Mesothelial cell of epicardium (in vitro differentiated cells): ENCODE measurements at regions not wholly inside any gene's neighbourhood (a gene's known extent, or its start where the extent isn't known, plus 50 kb on each side); places are given as distances from the start of the nearest gene placed in this dataset.
A peak's percentile ranks its signal among the peaks of the same experiment; 100 is the strongest.

Experiments used
- DNase-seq, 2 experiments: peaks; one replicate each; pipeline ENCODE4 v3.0.0; 2021; ENCODE audit warnings: low spot score in 2 of 2; ENCODE audit not compliant: unreplicated experiment in 2 of 2
- H3K27ac Mint-ChIP-seq: 2 replicates; pipeline ENCODE4 v1.8.0; 2021; ENCODE audit warnings: mixed read lengths
- H3K27me3 Mint-ChIP-seq: 2 replicates; pipeline ENCODE4 v1.8.0; 2021; ENCODE audit warnings: low read depth, mixed read lengths
- H3K36me3 Mint-ChIP-seq: 2 replicates; pipeline ENCODE4 v1.8.0; 2021; ENCODE audit warnings: mixed read lengths
- H3K4me1 Mint-ChIP-seq: 2 replicates; pipeline ENCODE4 v1.8.0; 2021; ENCODE audit warnings: mixed read lengths
- H3K4me3 Mint-ChIP-seq: 2 replicates; pipeline ENCODE4 v1.8.0; 2021; ENCODE audit warnings: mild to moderate bottlenecking, moderate library complexity, mixed read lengths
- H3K9me3 Mint-ChIP-seq: 2 replicates; pipeline ENCODE4 v1.8.0; 2021; ENCODE audit warnings: mixed read lengths
- TF ChIP-seq, protein P1 (sequence below): fragments of 200-600 bp; sonication (generic); IDR thresholded peaks from one replicate; pipeline ENCODE4 v1.5.0; 2021; ENCODE audit warnings: antibody characterized with exemption; ENCODE audit not compliant: unreplicated experiment

DNA sequence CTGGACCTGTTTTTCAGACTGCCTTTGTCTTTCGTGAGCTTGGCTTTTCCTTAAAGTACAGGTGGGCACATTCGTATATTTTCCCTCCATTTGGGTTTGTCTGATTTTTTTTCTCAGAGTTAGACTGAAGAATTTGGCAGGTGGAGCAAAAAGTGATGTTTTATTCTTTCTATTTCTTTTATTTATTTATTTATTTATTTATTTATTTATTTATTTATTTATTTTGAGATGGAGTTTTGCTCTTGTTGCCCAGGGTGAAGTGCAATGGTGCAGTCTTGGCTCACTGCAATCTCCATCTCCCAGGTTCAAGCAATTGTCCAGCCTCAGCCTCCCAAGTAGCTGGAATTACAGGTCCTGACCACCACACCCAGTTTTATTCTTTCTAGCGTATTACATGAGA lies 1805.1 kb upstream of the WWC1 start:
- no peak for DNase-seq
- H3K27me3 Mint-ChIP-seq, result no peaks in the 10 kb centered on the region
- no peak overlapping the region for H3K4me3 Mint-ChIP-seq
- H3K27ac Mint-ChIP-seq, result no peak overlapping the region
- TF ChIP-seq, protein P1, sequence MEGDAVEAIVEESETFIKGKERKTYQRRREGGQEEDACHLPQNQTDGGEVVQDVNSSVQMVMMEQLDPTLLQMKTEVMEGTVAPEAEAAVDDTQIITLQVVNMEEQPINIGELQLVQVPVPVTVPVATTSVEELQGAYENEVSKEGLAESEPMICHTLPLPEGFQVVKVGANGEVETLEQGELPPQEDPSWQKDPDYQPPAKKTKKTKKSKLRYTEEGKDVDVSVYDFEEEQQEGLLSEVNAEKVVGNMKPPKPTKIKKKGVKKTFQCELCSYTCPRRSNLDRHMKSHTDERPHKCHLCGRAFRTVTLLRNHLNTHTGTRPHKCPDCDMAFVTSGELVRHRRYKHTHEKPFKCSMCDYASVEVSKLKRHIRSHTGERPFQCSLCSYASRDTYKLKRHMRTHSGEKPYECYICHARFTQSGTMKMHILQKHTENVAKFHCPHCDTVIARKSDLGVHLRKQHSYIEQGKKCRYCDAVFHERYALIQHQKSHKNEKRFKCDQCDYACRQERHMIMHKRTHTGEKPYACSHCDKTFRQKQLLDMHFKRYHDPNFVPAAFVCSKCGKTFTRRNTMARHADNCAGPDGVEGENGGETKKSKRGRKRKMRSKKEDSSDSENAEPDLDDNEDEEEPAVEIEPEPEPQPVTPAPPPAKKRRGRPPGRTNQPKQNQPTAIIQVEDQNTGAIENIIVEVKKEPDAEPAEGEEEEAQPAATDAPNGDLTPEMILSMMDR, result no peak
- H3K4me1 Mint-ChIP-seq, result peaks cover 22% of the 10 kb centered on the region
- H3K36me3 Mint-ChIP-seq, result peaks cover 12% of the 10 kb centered on the region
- H3K9me3 Mint-ChIP-seq, result peaks cover 23% of the 10 kb centered on the region

DNA sequence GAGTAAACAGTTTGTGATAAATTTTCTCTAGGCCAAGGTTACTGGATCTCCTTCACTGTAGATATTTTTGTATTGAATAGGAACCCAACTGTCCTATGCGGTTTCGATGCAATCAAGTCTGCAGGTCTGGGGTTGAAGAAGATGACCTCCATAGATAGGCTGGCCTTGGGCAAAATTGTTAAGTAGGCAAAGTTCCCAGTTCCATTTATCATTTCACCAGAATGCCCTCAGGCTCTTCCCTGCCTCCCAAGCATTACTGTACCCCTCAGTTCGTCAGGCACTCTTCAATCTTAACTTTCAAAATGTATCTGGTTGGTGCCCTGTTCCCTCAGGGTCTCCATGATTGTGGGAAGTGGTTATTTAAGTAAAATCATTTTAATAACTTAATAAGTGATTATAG lies 1802.9 kb upstream of the WWC1 start:
- Mint-ChIP-seq H3K36me3 (peaks cover 5% of the 10 kb centered on the region), H3K4me3 (no peak overlapping the region), H3K9me3 (peaks cover 9% of the 10 kb centered on the region), H3K27ac (no peak overlapping the region), H3K4me1 (peaks cover 22% of the 10 kb centered on the region), H3K27me3 (no peaks in the 10 kb centered on the region)
- TF ChIP-seq, protein P1, result no peak
- DNase-seq, result no peak

DNA sequence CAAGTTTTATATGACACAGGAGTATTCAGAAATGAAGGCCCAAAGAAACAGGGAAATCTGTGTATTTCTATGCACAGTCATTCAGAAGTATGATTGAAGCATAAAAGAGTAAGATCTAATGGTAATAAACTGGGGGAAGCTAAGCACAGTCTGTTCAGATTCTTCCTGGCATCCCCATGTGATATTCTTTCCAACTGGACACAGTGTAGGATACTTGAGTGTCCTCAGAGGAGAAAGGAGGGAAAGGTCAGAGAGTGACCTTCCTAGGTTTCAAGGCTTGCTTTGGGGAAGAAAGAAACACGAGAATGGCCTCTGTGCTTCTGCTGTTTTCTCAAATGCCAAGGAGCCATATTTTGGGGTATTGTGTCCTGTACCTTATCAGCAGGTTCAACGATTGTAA lies 1798.4 kb upstream of the WWC1 start:
- DNase-seq, result no peak
- Mint-ChIP-seq H3K27me3 (no peaks in the 10 kb centered on the region), H3K4me3 (no peak overlapping the region)

DNA sequence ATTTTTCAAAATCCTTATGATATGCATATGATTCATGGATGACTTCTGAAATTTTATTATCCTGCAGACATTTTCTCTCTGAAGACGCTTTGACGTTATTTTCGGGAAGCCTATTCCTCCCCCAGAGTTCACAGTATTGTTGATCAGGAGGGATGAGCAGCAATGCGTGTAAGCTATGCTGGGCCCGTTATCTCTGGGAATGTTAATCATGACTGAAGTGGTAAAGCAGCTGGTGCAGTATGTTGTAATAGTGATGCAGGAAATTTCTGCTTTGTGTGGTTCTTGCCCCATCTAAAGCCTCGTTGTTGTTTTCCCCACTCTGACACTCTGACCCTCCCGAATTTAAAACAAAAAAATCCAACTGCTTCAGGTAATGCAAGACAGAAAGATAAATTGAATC lies 1797.8 kb upstream of the WWC1 start:
- Mint-ChIP-seq H3K36me3 (no peaks in the 10 kb centered on the region), H3K9me3 (no peaks in the 10 kb centered on the region), H3K27ac (no peak overlapping the region), H3K27me3 (no peaks in the 10 kb centered on the region), H3K4me1 (peaks cover 19% of the 10 kb centered on the region), H3K4me3 (no peak overlapping the region)
- no peak for DNase-seq
- TF ChIP-seq, protein P1, result no peak

More for the DNA sequence above, 1798.4 kb upstream of the WWC1 start:
- H3K36me3 Mint-ChIP-seq, result no peaks in the 10 kb centered on the region
- H3K9me3 Mint-ChIP-seq, result no peaks in the 10 kb centered on the region
- TF ChIP-seq, protein P1, result no peak
- H3K4me1 Mint-ChIP-seq, result peaks cover 24% of the 10 kb centered on the region
- no peak overlapping the region for H3K27ac Mint-ChIP-seq

DNA sequence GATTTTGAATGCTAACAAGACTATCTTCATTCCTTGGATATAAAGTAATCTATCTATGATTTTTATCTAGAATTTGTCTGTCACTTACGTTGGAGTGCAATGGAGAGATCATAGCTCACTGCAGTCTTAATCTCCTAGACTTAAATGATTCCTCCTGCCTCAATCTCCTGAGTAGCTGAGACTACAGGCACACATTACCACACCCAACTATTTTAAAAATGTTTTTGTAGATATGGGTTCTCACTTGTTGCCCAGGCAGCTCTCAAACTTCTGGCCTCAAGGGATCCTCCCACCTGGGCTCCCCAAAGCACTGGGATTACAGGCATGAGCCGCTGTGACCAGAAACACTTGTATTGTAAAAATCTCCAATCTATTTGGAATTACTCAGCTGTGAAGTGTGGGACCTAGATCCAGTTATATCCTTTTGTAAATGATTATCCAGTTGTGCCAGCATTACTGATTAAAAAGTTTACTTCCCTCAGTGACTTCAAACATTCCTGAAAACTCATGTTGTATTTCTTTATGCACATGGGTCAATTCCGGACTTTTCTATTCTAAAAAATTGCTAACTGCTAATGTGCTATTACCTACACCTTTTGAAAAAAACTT lies 1793.8 kb upstream of the WWC1 start:
- TF ChIP-seq, protein P1, result no peak
- Mint-ChIP-seq H3K36me3 (no peaks in the 10 kb centered on the region), H3K4me1 (peaks cover 24% of the 10 kb centered on the region), H3K27ac (peak overlapping the region; percentile 47), H3K27me3 (no peaks in the 10 kb centered on the region), H3K4me3 (no peak overlapping the region), H3K9me3 (no peaks in the 10 kb centered on the region)
- DNase-seq, result no peak
